GM21737 (cell line): ENCODE measurements at regions not wholly inside any gene's neighbourhood (a gene's known extent, or its start where the extent isn't known, plus 50 kb on each side); places are given as distances from the start of the nearest gene placed in this dataset.

Source experiments
- ATAC-seq: cut with Tn5 transposase; IDR thresholded peaks from one replicate; pipeline ENCODE4 v1.9.1; 2021; ENCODE audit warnings: mild to moderate bottlenecking, moderate library complexity; ENCODE audit not compliant: unreplicated experiment

- ATAC-seq, result no peak
Observed at GRCh38 chr15:70271422-70272088, 173.8 kb upstream of the TLE3 start.

GRCh38 chr15:70270752-70271111 lies 173.0 kb upstream of the TLE3 start:
- no peak for ATAC-seq

- ATAC-seq, result no peak
Observed at GRCh38 chr15:70269991-70270751, 172.5 kb upstream of the TLE3 start.

- ATAC-seq, result no peak
Observed at GRCh38 chr15:70269311-70269911, 171.7 kb upstream of the TLE3 start.

GRCh38 chr15:70268698-70269251 lies 171.1 kb upstream of the TLE3 start:
- no peak for ATAC-seq

GRCh38 chr15:70267879-70268278 lies 170.2 kb upstream of the TLE3 start:
- no peak for ATAC-seq

- ATAC-seq, result no peak
Observed at GRCh38 chr15:70267306-70267705, 169.6 kb upstream of the TLE3 start.

- ATAC-seq, result no peak
Observed at GRCh38 chr15:70266412-70267121, 168.8 kb upstream of the TLE3 start.

GRCh38 chr15:70265986-70266385 lies 168.3 kb upstream of the TLE3 start:
- ATAC-seq, result no peak

GRCh38 chr15:70265466-70265978 lies 167.8 kb upstream of the TLE3 start:
- no peak for ATAC-seq

GRCh38 chr15:70264738-70265465 lies 167.2 kb upstream of the TLE3 start:
- no peak for ATAC-seq

- ATAC-seq, result no peak
Observed at GRCh38 chr15:70264014-70264582, 166.4 kb upstream of the TLE3 start.

- ATAC-seq, result no peak
Observed at GRCh38 chr15:70262591-70263274, 165.0 kb upstream of the TLE3 start.

GRCh38 chr15:70262171-70262570 lies 164.5 kb upstream of the TLE3 start:
- no peak for ATAC-seq

- ATAC-seq, result no peak
Observed at GRCh38 chr15:70261083-70261482, 163.4 kb upstream of the TLE3 start.

- no peak for ATAC-seq
Observed at GRCh38 chr15:70260580-70260979, 162.9 kb upstream of the TLE3 start.

GRCh38 chr15:70259640-70260508 lies 162.2 kb upstream of the TLE3 start:
- no peak for ATAC-seq

GRCh38 chr15:70259028-70259424 lies 161.3 kb upstream of the TLE3 start:
- no peak for ATAC-seq
